ENCODE measurements at regions not wholly inside any gene's neighbourhood (a gene's known extent, or its start where the extent isn't known, plus 50 kb on each side); places are given as distances from the start of the nearest gene placed in this dataset.
"Not testable (repeated sequence)": the region's sequence is repeated elsewhere in the genome, so short reads cannot be mapped to it uniquely, and the experiment has no call there.

GRCh38 chr1:212495766-212496494 is 63.2 kb downstream of the NENF start:
- DNase-seq = peak; percentile 82 to 95

- DNase-seq = peak; percentile 67 to 82
Measured at GRCh38 chr1:212496682-212497081, 64.0 kb downstream of the NENF start.

- no peak for DNase-seq
Measured at GRCh38 chr1:212497553-212497952, 64.8 kb downstream of the NENF start.

- DNase-seq = peak; percentile 83 to 98
Measured at GRCh38 chr1:212498283-212499040, 65.7 kb downstream of the NENF start.

GRCh38 chr1:212500351-212500750 is 67.6 kb downstream of the NENF start:
- no peak for DNase-seq

- peak in 1 of 2 donors; percentile 48 for DNase-seq
Measured at GRCh38 chr1:212500983-212501382, 68.3 kb downstream of the NENF start.

GRCh38 chr1:212503714-212504113 is 71.0 kb downstream of the NENF start:
- no peak for DNase-seq

- no peak for DNase-seq
Measured at GRCh38 chr1:212504171-212504803, 71.6 kb downstream of the NENF start.

- DNase-seq = no peak
Measured at GRCh38 chr1:212506666-212507065, 73.9 kb downstream of the NENF start.

- no peak for DNase-seq
Measured at GRCh38 chr1:212507369-212507768, 74.6 kb downstream of the NENF start.

GRCh38 chr1:212512816-212513559 is 80.3 kb downstream of the NENF start:
- no peak for DNase-seq

- no peak for DNase-seq
Measured at GRCh38 chr1:212513586-212513985, 80.9 kb downstream of the NENF start.

GRCh38 chr1:212514056-212514614 is 81.4 kb downstream of the NENF start:
- no peak for DNase-seq

GRCh38 chr1:212514782-212515181 is 82.1 kb downstream of the NENF start:
- DNase-seq = no peak

GRCh38 chr1:212515329-212515760 is 82.6 kb downstream of the NENF start:
- DNase-seq = no peak

- DNase-seq = not testable (repeated sequence)
Measured at GRCh38 chr1:212516012-212516411, 83.3 kb downstream of the NENF start.

GRCh38 chr1:212518188-212519054 is 85.7 kb downstream of the NENF start:
- DNase-seq = peak; percentile 27 to 74

GRCh38 chr1:212519131-212519530 is 86.4 kb downstream of the NENF start:
- no peak for DNase-seq

- no peak for DNase-seq
Measured at GRCh38 chr1:212520299-212520698, 87.6 kb downstream of the NENF start.

GRCh38 chr1:212520746-212521145 is 87.8 kb upstream of the ATF3 start:
- DNase-seq = no peak

- DNase-seq = peak in 1 of 2 donors; percentile 55
Measured at GRCh38 chr1:212525479-212526110, 83.0 kb upstream of the ATF3 start.

All from inflammatory macrophage treated with lipopolysaccharide for 1 hour (primary cell).